Endothelial cell of umbilical vein (primary cell): ENCODE measurements at regions not wholly inside any gene's neighbourhood (a gene's known extent, or its start where the extent isn't known, plus 50 kb on each side); places are given as distances from the start of the nearest gene placed in this dataset.

ENCODE experiments used
- BruUV-seq: library from RNA; stranded (reverse); fragments of 400-500 nt; replicated peaks from 2 replicates; lab custom pipeline; 2021; lab: Mats Ljungman, UMichigan
- CTCF ChIA-PET: fragments of 300-600, 350-600 bp; sonication (Branson Sonifier 250); formaldehyde crosslinking; loops from one replicate; lab custom pipeline; 2021; ENCODE audit warnings: antibody characterized with exemption, inconsistent platforms; lab: Charles Lee
- POLR2A ChIA-PET: fragments of 300-600, 350-600 bp; sonication (Branson Sonifier 250); formaldehyde crosslinking; loops from one replicate; lab custom pipeline; 2021; ENCODE audit warnings: antibody characterized with exemption, inconsistent platforms; lab: Charles Lee
- DNase-seq: peaks from one replicate; pipeline ENCODE4 v3.0.0-alpha.2; 2011; ENCODE audit warnings: low read depth, low spot score
- FAIRE-seq: peaks from 2 replicates; lab custom pipeline; 2011; peaks lifted over from hg19 to GRCh38; lab: Jason Lieb, UNC
- H2AFZ ChIP-seq: 2 replicates; pipeline ENCODE4 v1.6.0; 2012; ENCODE audit warnings: low read depth, low read length, control low read depth, inconsistent platforms
- H3K27ac ChIP-seq: 2 replicates; pipeline ENCODE4 v1.5.1; 2011; ENCODE audit warnings: low read depth, mild to moderate bottlenecking, control low read depth, low read length, moderate library complexity; ENCODE audit not compliant: insufficient read depth
- H3K27me3 ChIP-seq, 2 experiments: 2 replicates each; pipeline versions ENCODE4 v1.6.0 to v1.6.1; 2011; ENCODE audit warnings: low read length in 2 of 2, mixed read lengths in 1 of 2; ENCODE audit not compliant: control insufficient read depth in 2 of 2, insufficient read depth in 2 of 2
- H3K36me3 ChIP-seq, 2 experiments: 2 replicates in 1 of 2; 3 replicates in 1 of 2; pipeline ENCODE4 v1.5.1; 2011; ENCODE audit warnings: low read length in 2 of 2, mild to moderate bottlenecking in 1 of 2, moderate library complexity in 1 of 2; ENCODE audit not compliant: control insufficient read depth in 2 of 2, insufficient read depth in 2 of 2; ENCODE audit errors: extremely low read depth in 1 of 2
- H3K4me1 ChIP-seq: 3 replicates; pipeline ENCODE4 v1.5.1; 2011; ENCODE audit warnings: mild to moderate bottlenecking, low read length; ENCODE audit not compliant: control insufficient read depth, insufficient read depth; ENCODE audit errors: extremely low read depth
- H3K4me2 ChIP-seq: 2 replicates; pipeline ENCODE4 v1.6.1; 2011; ENCODE audit warnings: low read length, control low read depth, mixed read lengths; ENCODE audit not compliant: insufficient read depth
- H3K4me3 ChIP-seq, 3 experiments: fragments of 200-600 bp in 1 of 3; sonication (generic), shearing (Covaris generic) in 1 of 3; replicated peaks in 1 of 3; 2 replicates each; pipeline ENCODE4 v1.5.1; 2011 to 2016; ENCODE audit warnings: control low read depth in 3 of 3, low read length in 3 of 3, mild to moderate bottlenecking in 2 of 3, inconsistent platforms in 1 of 3, low read depth in 1 of 3, moderate library complexity in 1 of 3; ENCODE audit not compliant: insufficient read depth in 1 of 3
- H3K79me2 ChIP-seq: 2 replicates; pipeline ENCODE4 v1.6.0; 2012; ENCODE audit warnings: low read length, inconsistent platforms; ENCODE audit not compliant: control insufficient read depth, insufficient read depth
- H3K9ac ChIP-seq: replicated peaks from 2 replicates; pipeline ENCODE3; 2011; ENCODE audit warnings: low read length, control low read depth; ENCODE audit not compliant: insufficient read depth; ENCODE audit errors: extremely low read depth
- H3K9me1 ChIP-seq: replicated peaks from 3 replicates; pipeline ENCODE4 v1.6.0; 2011; ENCODE audit warnings: mild to moderate bottlenecking, low read length; ENCODE audit not compliant: control insufficient read depth, insufficient read depth; ENCODE audit errors: extremely low read depth
- H3K9me3 ChIP-seq: replicated peaks from 2 replicates; pipeline ENCODE4 v1.5.1; 2012; ENCODE audit warnings: low read length, inconsistent platforms; ENCODE audit not compliant: control insufficient read depth, insufficient read depth
- H4K20me1 ChIP-seq: replicated peaks from 2 replicates; pipeline ENCODE3; 2011; ENCODE audit warnings: mild to moderate bottlenecking, low read length; ENCODE audit not compliant: control insufficient read depth, insufficient read depth; ENCODE audit errors: extremely low read depth
- CTCF ChIP-seq, 2 donors: IDR thresholded peaks; 1 replicate in 1 of 2; 2 replicates in 1 of 2; pipeline ENCODE4 v1.5.1; 2011; ENCODE audit warnings: low read length in 2 of 2, mild to moderate bottlenecking in 2 of 2, moderate library complexity in 2 of 2, control low read depth in 1 of 2, inconsistent platforms in 1 of 2, low read depth in 1 of 2; ENCODE audit not compliant: insufficient read depth in 1 of 2; ENCODE audit errors: extremely low read depth in 1 of 2
- EZH2 ChIP-seq: IDR thresholded peaks from 2 replicates; pipeline ENCODE4 v1.6.1; 2012; ENCODE audit warnings: borderline replicate concordance, low read depth, mild to moderate bottlenecking, moderate library complexity, low read length, inconsistent platforms; ENCODE audit not compliant: severe bottlenecking
- FOS ChIP-seq: IDR thresholded peaks from 2 replicates; pipeline ENCODE4 v1.6.1; 2011; ENCODE audit warnings: mild to moderate bottlenecking, low read length, moderate library complexity, borderline replicate concordance; ENCODE audit not compliant: insufficient read depth
- GATA2 ChIP-seq: IDR thresholded peaks from 2 replicates; pipeline ENCODE4 v1.7.0; 2011; ENCODE audit warnings: low read depth, mild to moderate bottlenecking, moderate library complexity, mixed read lengths, low read length; ENCODE audit not compliant: insufficient read length, insufficient read depth
- JUN ChIP-seq: IDR thresholded peaks from 2 replicates; pipeline ENCODE4 v1.6.1; 2011; ENCODE audit warnings: borderline replicate concordance, low read depth; ENCODE audit not compliant: insufficient read length, insufficient read depth
- MAX ChIP-seq: IDR thresholded peaks from 2 replicates; pipeline ENCODE4 v1.6.1; 2011; ENCODE audit not compliant: insufficient read depth, insufficient read length
- MYC ChIP-seq: IDR thresholded peaks from one replicate; pipeline ENCODE4 v1.6.1; 2011; ENCODE audit warnings: mild to moderate bottlenecking, low read depth, low read length
- POLR2A ChIP-seq: IDR thresholded peaks from 2 replicates; pipeline ENCODE4 v1.6.1; 2012; ENCODE audit warnings: low read depth, mild to moderate bottlenecking, control low read depth, low read length
- POLR2AphosphoS5 ChIP-seq: IDR thresholded peaks from 2 replicates; pipeline ENCODE4 v1.6.1; 2012; ENCODE audit warnings: low read depth, mild to moderate bottlenecking, control low read depth, low read length, moderate library complexity; ENCODE audit not compliant: insufficient read depth
- dilution Hi-C: fragments of 300-500 bp; cut with MboI; formaldehyde crosslinking; loops from one replicate; pipeline ENCODE4 v1.15.0; 2019; ENCODE audit warnings: low sequenced_read_pairs; ENCODE audit not compliant: extremely low pct_ligation_motif_present
- intact Hi-C: fragments of 100-400 bp; cut with micrococcal nuclease; formaldehyde crosslinking; loops from one replicate; pipeline ENCODE4 v1.10.0; 2022

GRCh38 chr4:38226170-38226569 is 266.0 kb downstream of the PTTG2 start:
- no peak for FAIRE-seq
- POLR2A ChIA-PET = no interaction called here
- H3K36me3 ChIP-seq = no peaks in the 10 kb centered on the region
- DNase-seq = no peak
- intact Hi-C loops = no loop called here
- H2AFZ ChIP-seq = no peak overlapping the region
- no peaks in the 10 kb centered on the region for H3K79me2 ChIP-seq
- no peaks in the 10 kb centered on the region for H4K20me1 ChIP-seq
- H3K4me2 ChIP-seq = no peak overlapping the region
- no peaks in the 10 kb centered on the region for H3K9me3 ChIP-seq
- TF ChIP-seq GATA2 (no peak), EZH2 (no peak), POLR2AphosphoS5 (no peak), MAX (no peak), JUN (no peak), POLR2A (no peak), MYC (no peak), FOS (no peak), CTCF (IDR thresholded peaks at IDR 0.05; ENCODE audit: extremely low read depth in 1 of 2, insufficient read depth in 1 of 2, low read depth in 1 of 2, low read length in 2 of 2) (no peak)
- H3K9me1 ChIP-seq = no peaks in the 10 kb centered on the region
- no peak overlapping the region for H3K27ac ChIP-seq
- H3K4me1 ChIP-seq = no peaks in the 10 kb centered on the region
- H3K4me3 ChIP-seq = no peak overlapping the region
- dilution Hi-C loops = no loop called here
- H3K9ac ChIP-seq = no peak overlapping the region
- H3K27me3 ChIP-seq = no peaks in the 10 kb centered on the region
- CTCF ChIA-PET = interaction anchor here (1.2 kb wide), 1 partner anchor 10 kb away, joined by 3 read pairs; no protein-coding TSS in a partner anchor
- no TSS peak for BruUV-seq
